ENCODE measurements at regions not wholly inside any gene's neighbourhood (a gene's known extent, or its start where the extent isn't known, plus 50 kb on each side); places are given as distances from the start of the nearest gene placed in this dataset.

- H3K36me3 Mint-ChIP-seq (ENCODE audit: low read depth): no peaks in the 10 kb centered on the region
- H3K4me3 Mint-ChIP-seq (ENCODE audit: low read depth): no peak overlapping the region
- no peak overlapping the region for H3K27ac Mint-ChIP-seq
- H3K9me3 Mint-ChIP-seq: peaks cover 8% of the 10 kb centered on the region
- peaks cover 1% of the 10 kb centered on the region for H3K27me3 Mint-ChIP-seq (ENCODE audit: low read depth)
- DNase-seq (ENCODE audit: low spot score): no peak
- intact Hi-C loops (cut with micrococcal nuclease): no loop called here
- H3K4me1 Mint-ChIP-seq (ENCODE audit: low read depth): no peaks in the 10 kb centered on the region
Observed at GRCh38 chr6:167643223-167643622, 183.5 kb upstream of the AFDN start.

DNA sequence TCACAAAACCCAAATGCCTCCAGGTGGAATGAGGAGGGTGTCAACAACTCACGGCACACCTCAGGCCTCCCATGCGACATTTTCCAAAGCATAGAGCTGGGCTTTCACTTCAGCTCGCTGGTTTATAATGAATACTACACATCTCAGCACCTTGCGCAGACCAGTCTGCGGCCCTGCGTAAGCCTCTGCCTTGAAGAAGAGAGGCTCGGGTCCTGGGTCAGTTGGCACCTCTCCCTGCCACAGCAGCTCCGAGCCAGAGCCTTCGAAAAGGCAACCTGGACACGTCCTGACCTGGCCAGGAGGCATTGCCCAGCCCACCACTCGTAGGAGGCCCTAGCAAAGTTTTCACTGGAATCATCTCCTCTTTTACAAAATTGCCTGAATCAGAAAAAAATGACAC lies 183.0 kb upstream of the AFDN start:
- DNase-seq (ENCODE audit: low spot score): no peak
- H3K27ac Mint-ChIP-seq: no peak overlapping the region
- H3K4me1 Mint-ChIP-seq (ENCODE audit: low read depth): no peaks in the 10 kb centered on the region
- H3K27me3 Mint-ChIP-seq (ENCODE audit: low read depth): peaks cover 1% of the 10 kb centered on the region
- no peak overlapping the region for H3K4me3 Mint-ChIP-seq (ENCODE audit: low read depth)
- H3K9me3 Mint-ChIP-seq: peaks cover 8% of the 10 kb centered on the region
- intact Hi-C loops (cut with micrococcal nuclease): no loop called here
- no peaks in the 10 kb centered on the region for H3K36me3 Mint-ChIP-seq (ENCODE audit: low read depth)

- peaks cover 8% of the 10 kb centered on the region for H3K9me3 Mint-ChIP-seq
- no peak overlapping the region for H3K4me3 Mint-ChIP-seq (ENCODE audit: low read depth)
- H3K27ac Mint-ChIP-seq: no peak overlapping the region
- intact Hi-C loops (cut with micrococcal nuclease): no loop called here
- DNase-seq (ENCODE audit: low spot score): no peak
- H3K36me3 Mint-ChIP-seq (ENCODE audit: low read depth): no peaks in the 10 kb centered on the region
- H3K4me1 Mint-ChIP-seq (ENCODE audit: low read depth): no peaks in the 10 kb centered on the region
- peaks cover 1% of the 10 kb centered on the region for H3K27me3 Mint-ChIP-seq (ENCODE audit: low read depth)
Observed at GRCh38 chr6:167644412-167645132, 182.1 kb upstream of the AFDN start.

- no peaks in the 10 kb centered on the region for H3K4me1 Mint-ChIP-seq (ENCODE audit: low read depth)
- H3K36me3 Mint-ChIP-seq (ENCODE audit: low read depth): no peaks in the 10 kb centered on the region
- peaks cover 8% of the 10 kb centered on the region for H3K9me3 Mint-ChIP-seq
- DNase-seq (ENCODE audit: low spot score): no peak
- no peak overlapping the region for H3K4me3 Mint-ChIP-seq (ENCODE audit: low read depth)
- no peak overlapping the region for H3K27ac Mint-ChIP-seq
- intact Hi-C loops (cut with micrococcal nuclease): no loop called here
- peaks cover 1% of the 10 kb centered on the region for H3K27me3 Mint-ChIP-seq (ENCODE audit: low read depth)
Observed at GRCh38 chr6:167645368-167645767, 181.3 kb upstream of the AFDN start.

DNA sequence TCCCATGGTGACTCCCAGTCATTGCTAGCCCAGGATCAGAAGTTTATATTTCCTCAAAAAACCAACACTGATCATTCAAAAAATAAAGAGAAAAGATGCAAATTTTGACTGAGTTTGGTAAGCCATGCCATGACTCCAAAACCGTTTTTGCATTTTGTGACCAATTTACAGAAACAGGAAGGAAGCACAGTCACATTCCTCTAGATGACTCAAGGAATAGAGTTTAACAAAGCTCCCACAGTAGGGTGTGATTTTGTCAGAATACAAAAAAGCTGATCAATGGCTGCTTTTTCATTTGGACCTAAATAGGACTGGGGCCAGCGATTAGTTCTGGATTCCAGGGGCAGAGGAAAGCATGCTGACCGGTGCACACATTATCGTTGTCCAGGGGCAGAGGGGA lies 179.4 kb upstream of the AFDN start:
- no peaks in the 10 kb centered on the region for H3K36me3 Mint-ChIP-seq (ENCODE audit: low read depth)

GRCh38 chr6:167647737-167648470 lies 178.8 kb upstream of the AFDN start:
- H3K27me3 Mint-ChIP-seq (ENCODE audit: low read depth): peaks cover 1% of the 10 kb centered on the region
- intact Hi-C loops (cut with micrococcal nuclease): no loop called here
- no peaks in the 10 kb centered on the region for H3K4me1 Mint-ChIP-seq (ENCODE audit: low read depth)
- DNase-seq (ENCODE audit: low spot score): no peak
- no peaks in the 10 kb centered on the region for H3K36me3 Mint-ChIP-seq (ENCODE audit: low read depth)
- no peak overlapping the region for H3K27ac Mint-ChIP-seq
- H3K9me3 Mint-ChIP-seq: no peaks in the 10 kb centered on the region
- no peak overlapping the region for H3K4me3 Mint-ChIP-seq (ENCODE audit: low read depth)

More for the DNA sequence above, 179.4 kb upstream of the AFDN start:
- Mint-ChIP-seq H3K9me3 (no peaks in the 10 kb centered on the region), H3K4me1 (ENCODE audit: low read depth) (no peaks in the 10 kb centered on the region), H3K27me3 (ENCODE audit: low read depth) (peaks cover 1% of the 10 kb centered on the region), H3K27ac (no peak overlapping the region), H3K4me3 (ENCODE audit: low read depth) (no peak overlapping the region)
- intact Hi-C loops (cut with micrococcal nuclease): no loop called here
- DNase-seq (ENCODE audit: low spot score): no peak

DNA sequence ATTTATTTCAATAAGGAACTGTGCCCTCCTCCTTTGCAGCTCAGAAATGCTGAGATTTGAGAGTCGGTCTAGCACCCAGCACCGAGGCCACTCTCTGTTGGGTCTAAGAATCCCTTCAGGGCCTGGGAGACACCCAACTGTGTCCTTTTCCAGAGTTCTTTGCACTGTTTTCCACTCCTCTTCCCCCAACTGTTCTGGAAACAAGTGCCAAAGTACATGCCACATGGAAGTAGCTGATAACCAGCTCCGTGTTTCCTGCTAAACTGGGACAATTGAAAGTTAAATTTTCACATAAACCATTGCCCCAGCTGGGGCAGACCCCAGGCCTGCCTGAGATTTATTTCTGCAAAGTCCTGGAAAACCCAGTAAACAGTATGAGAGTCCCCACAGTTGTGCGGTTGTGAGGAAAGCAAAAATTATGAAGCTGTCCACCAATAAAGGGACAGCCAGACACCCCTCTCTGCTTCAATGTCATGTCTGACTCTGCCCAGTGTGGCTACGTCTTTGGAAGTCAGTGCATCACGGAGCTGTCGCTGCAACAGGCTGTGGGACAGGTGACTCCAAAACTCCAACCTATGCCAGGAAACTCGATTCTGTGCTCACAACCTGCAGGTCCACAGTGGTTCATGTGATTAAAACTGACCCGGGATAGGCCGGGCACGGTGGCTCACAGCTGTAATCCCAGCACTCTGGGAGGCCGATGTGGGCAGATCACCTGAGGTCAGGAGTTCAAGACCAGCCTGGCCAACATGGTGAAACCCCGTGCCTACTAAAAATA lies 178.0 kb upstream of the AFDN start:
- Mint-ChIP-seq H3K27ac (no peak overlapping the region), H3K4me1 (ENCODE audit: low read depth) (no peaks in the 10 kb centered on the region), H3K9me3 (no peaks in the 10 kb centered on the region), H3K4me3 (ENCODE audit: low read depth) (no peak overlapping the region), H3K27me3 (ENCODE audit: low read depth) (peaks cover 1% of the 10 kb centered on the region), H3K36me3 (ENCODE audit: low read depth) (no peaks in the 10 kb centered on the region)
- DNase-seq (ENCODE audit: low spot score): no peak
- intact Hi-C loops (cut with micrococcal nuclease): no loop called here

DNA sequence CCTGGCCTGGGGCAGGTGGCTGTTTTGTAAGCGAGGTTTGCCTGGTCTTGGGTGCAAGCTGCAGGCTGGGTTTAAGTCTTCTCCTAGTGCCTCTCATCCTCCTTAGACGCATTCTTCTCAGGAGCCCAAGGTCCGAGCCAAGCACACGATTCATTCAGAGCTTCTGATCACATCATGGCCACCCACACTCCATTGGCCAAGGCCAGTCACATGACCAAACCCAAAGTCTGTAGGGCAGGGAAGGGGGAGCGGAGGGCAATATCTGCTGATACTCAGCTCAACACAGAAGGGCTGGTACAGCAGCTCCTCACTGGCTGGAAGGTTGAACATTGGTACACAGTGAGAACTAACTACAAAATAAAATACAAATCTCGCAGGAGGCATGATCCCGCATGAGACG lies 177.2 kb upstream of the AFDN start:
- intact Hi-C loops (cut with micrococcal nuclease): no loop called here
- H3K27ac Mint-ChIP-seq: no peak overlapping the region
- H3K9me3 Mint-ChIP-seq: no peaks in the 10 kb centered on the region
- DNase-seq (ENCODE audit: low spot score): no peak
- no peak overlapping the region for H3K4me3 Mint-ChIP-seq (ENCODE audit: low read depth)
- no peaks in the 10 kb centered on the region for H3K4me1 Mint-ChIP-seq (ENCODE audit: low read depth)
- peaks cover 1% of the 10 kb centered on the region for H3K27me3 Mint-ChIP-seq (ENCODE audit: low read depth)
- H3K36me3 Mint-ChIP-seq (ENCODE audit: low read depth): no peaks in the 10 kb centered on the region

DNA sequence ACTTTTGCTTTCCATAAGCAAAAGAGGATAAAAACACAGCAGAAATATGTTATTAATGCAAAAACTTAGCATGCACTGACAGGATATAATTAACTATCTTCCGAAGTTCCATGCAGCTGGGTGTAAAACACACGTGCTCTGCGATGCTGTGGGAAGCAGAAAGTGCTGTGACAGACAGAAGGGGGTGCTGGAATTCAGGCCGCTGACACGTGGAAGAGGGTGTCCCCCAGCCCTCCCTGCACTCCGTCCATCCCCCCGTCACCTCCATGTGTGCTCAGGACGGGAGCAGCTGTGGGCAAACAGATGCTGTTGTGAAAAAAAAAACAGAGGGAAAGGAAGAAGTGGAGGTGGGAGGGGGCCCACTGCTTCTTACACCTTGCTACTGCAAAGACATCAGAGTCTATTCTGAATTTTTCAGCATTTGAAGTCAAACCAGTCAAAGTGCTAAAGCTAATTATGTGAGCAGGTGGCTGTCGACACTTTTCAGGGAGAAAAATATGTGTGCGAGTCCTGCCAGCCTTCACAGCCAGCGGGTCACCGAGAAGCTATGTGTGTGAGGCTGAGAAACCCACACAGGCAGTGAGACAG lies 175.9 kb upstream of the AFDN start:
- H3K27me3 Mint-ChIP-seq (ENCODE audit: low read depth): peaks cover 1% of the 10 kb centered on the region

DNA sequence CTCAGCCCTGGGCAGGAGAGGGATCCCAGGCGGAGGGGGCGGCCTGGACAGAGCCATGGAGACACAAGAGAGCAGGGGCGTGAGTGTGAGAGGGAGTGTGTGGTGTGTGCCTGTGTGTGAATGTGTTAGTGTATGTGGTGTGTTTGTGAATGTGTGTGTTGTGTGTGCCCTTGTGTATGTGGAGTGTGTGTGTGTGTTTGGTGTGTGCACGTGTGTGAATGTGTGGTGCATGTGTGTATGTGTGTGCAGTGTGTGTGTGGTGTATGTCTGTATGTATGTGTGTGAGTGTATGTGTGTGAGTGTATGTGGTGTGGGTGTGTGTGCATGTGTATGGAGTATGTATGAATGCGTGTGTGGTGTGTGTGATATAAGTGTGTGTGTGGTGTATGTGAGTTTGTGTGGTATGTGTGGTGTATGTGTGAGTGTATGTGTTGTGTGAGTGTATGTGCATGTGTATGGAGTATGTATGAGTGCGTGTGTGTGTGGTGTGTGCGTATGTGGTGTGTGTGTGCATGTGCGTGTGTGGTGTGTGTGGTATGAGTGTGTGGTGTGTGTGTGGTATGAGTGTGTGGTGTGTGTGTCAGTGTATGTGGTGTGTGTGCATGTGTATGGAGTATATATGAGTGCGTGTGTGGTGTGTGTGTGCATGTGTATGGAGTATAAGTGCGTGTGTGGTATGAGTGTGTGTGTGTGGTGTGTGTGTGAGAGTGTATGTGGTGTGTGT lies 175.2 kb upstream of the AFDN start:
- no peaks in the 10 kb centered on the region for H3K36me3 Mint-ChIP-seq (ENCODE audit: low read depth)
- no peak overlapping the region for H3K27ac Mint-ChIP-seq
- intact Hi-C loops (cut with micrococcal nuclease): no loop called here

More for the DNA sequence above, 175.9 kb upstream of the AFDN start:
- DNase-seq (ENCODE audit: low spot score): no peak
- Mint-ChIP-seq H3K4me1 (ENCODE audit: low read depth) (no peaks in the 10 kb centered on the region), H3K27ac (no peak overlapping the region), H3K36me3 (ENCODE audit: low read depth) (no peaks in the 10 kb centered on the region), H3K4me3 (ENCODE audit: low read depth) (no peak overlapping the region), H3K9me3 (no peaks in the 10 kb centered on the region)
- intact Hi-C loops (cut with micrococcal nuclease): no loop called here

GRCh38 chr6:167652042-167652700 lies 174.5 kb upstream of the AFDN start:
- H3K36me3 Mint-ChIP-seq (ENCODE audit: low read depth): no peaks in the 10 kb centered on the region
- H3K4me1 Mint-ChIP-seq (ENCODE audit: low read depth): no peaks in the 10 kb centered on the region
- no peak overlapping the region for H3K4me3 Mint-ChIP-seq (ENCODE audit: low read depth)
- H3K9me3 Mint-ChIP-seq: no peaks in the 10 kb centered on the region
- intact Hi-C loops (cut with micrococcal nuclease): no loop called here
- H3K27ac Mint-ChIP-seq: no peak overlapping the region
- no peaks in the 10 kb centered on the region for H3K27me3 Mint-ChIP-seq (ENCODE audit: low read depth)
- DNase-seq (ENCODE audit: low spot score): no peak

More for the DNA sequence above, 175.2 kb upstream of the AFDN start:
- DNase-seq (ENCODE audit: low spot score): no peak
- no peaks in the 10 kb centered on the region for H3K4me1 Mint-ChIP-seq (ENCODE audit: low read depth)
- no peaks in the 10 kb centered on the region for H3K27me3 Mint-ChIP-seq (ENCODE audit: low read depth)
- no peak overlapping the region for H3K4me3 Mint-ChIP-seq (ENCODE audit: low read depth)
- no peaks in the 10 kb centered on the region for H3K9me3 Mint-ChIP-seq

DNA sequence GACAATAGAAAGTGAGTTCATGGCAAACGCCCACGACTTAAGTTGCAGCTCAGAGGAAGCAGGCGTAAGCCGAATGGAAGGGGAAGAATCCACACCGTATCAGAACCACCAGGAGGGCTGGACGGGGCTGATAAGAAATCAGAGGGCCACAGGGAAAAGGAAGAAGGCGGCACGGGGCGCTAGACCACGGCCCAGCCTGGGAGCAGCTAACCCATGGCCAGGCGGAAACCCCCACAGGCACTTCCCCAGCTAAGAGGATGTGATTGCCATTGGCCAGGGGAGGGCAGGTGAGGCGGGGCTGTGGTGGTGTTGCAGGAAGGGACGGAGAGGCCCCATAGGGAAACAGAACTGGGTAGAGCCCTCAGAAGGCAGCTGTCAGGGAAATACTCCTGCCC lies 174.0 kb upstream of the AFDN start:
- no peaks in the 10 kb centered on the region for H3K4me1 Mint-ChIP-seq (ENCODE audit: low read depth)
- no peak overlapping the region for H3K4me3 Mint-ChIP-seq (ENCODE audit: low read depth)
- no peak overlapping the region for H3K27ac Mint-ChIP-seq
- no peaks in the 10 kb centered on the region for H3K27me3 Mint-ChIP-seq (ENCODE audit: low read depth)
- no peaks in the 10 kb centered on the region for H3K9me3 Mint-ChIP-seq
- intact Hi-C loops (cut with micrococcal nuclease): no loop called here
- DNase-seq (ENCODE audit: low spot score): no peak
- H3K36me3 Mint-ChIP-seq (ENCODE audit: low read depth): no peaks in the 10 kb centered on the region

Data from activated T-helper 2 cell treated with anti-CD3 and anti-CD28 coated beads, Interferon-gamma antibody, Interleukin-2, Interleukin-4, amounts not matched to agents 10 μg/mL and 5 μg/mL and 100 μg/mL, durations not matched to agents 14 hours and 24 hours and 36 hours (primary cell).